Endothelial cell of umbilical vein (primary cell): ENCODE measurements at regions not wholly inside any gene's neighbourhood (a gene's known extent, or its start where the extent isn't known, plus 50 kb on each side); places are given as distances from the start of the nearest gene placed in this dataset.

Experiments
- BruUV-seq: library from RNA; stranded (reverse); fragments of 400-500 nt; replicated peaks from 2 replicates; lab custom pipeline; 2021; lab: Mats Ljungman, UMichigan
- CTCF ChIA-PET: fragments of 300-600, 350-600 bp; sonication (Branson Sonifier 250); formaldehyde crosslinking; loops from one replicate; lab custom pipeline; 2021; ENCODE audit warnings: antibody characterized with exemption, inconsistent platforms; lab: Charles Lee
- POLR2A ChIA-PET: fragments of 300-600, 350-600 bp; sonication (Branson Sonifier 250); formaldehyde crosslinking; loops from one replicate; lab custom pipeline; 2021; ENCODE audit warnings: antibody characterized with exemption, inconsistent platforms; lab: Charles Lee
- DNase-seq: peaks from one replicate; pipeline ENCODE4 v3.0.0-alpha.2; 2011; ENCODE audit warnings: low read depth, low spot score
- FAIRE-seq: peaks from 2 replicates; lab custom pipeline; 2011; peaks lifted over from hg19 to GRCh38; lab: Jason Lieb, UNC
- H2AFZ ChIP-seq: 2 replicates; pipeline ENCODE4 v1.6.0; 2012; ENCODE audit warnings: low read depth, low read length, control low read depth, inconsistent platforms
- H3K27ac ChIP-seq: 2 replicates; pipeline ENCODE4 v1.5.1; 2011; ENCODE audit warnings: low read depth, mild to moderate bottlenecking, control low read depth, low read length, moderate library complexity; ENCODE audit not compliant: insufficient read depth
- H3K27me3 ChIP-seq, 2 experiments: 2 replicates each; pipeline versions ENCODE4 v1.6.0 to v1.6.1; 2011; ENCODE audit warnings: low read length in 2 of 2, mixed read lengths in 1 of 2; ENCODE audit not compliant: control insufficient read depth in 2 of 2, insufficient read depth in 2 of 2
- H3K36me3 ChIP-seq, 2 experiments: 2 replicates in 1 of 2; 3 replicates in 1 of 2; pipeline ENCODE4 v1.5.1; 2011; ENCODE audit warnings: low read length in 2 of 2, mild to moderate bottlenecking in 1 of 2, moderate library complexity in 1 of 2; ENCODE audit not compliant: control insufficient read depth in 2 of 2, insufficient read depth in 2 of 2; ENCODE audit errors: extremely low read depth in 1 of 2
- H3K4me1 ChIP-seq: 3 replicates; pipeline ENCODE4 v1.5.1; 2011; ENCODE audit warnings: mild to moderate bottlenecking, low read length; ENCODE audit not compliant: control insufficient read depth, insufficient read depth; ENCODE audit errors: extremely low read depth
- H3K4me2 ChIP-seq: 2 replicates; pipeline ENCODE4 v1.6.1; 2011; ENCODE audit warnings: low read length, control low read depth, mixed read lengths; ENCODE audit not compliant: insufficient read depth
- H3K4me3 ChIP-seq, 3 experiments: fragments of 200-600 bp in 1 of 3; sonication (generic), shearing (Covaris generic) in 1 of 3; replicated peaks in 1 of 3; 2 replicates each; pipeline ENCODE4 v1.5.1; 2011 to 2016; ENCODE audit warnings: control low read depth in 3 of 3, low read length in 3 of 3, mild to moderate bottlenecking in 2 of 3, inconsistent platforms in 1 of 3, low read depth in 1 of 3, moderate library complexity in 1 of 3; ENCODE audit not compliant: insufficient read depth in 1 of 3
- H3K79me2 ChIP-seq: 2 replicates; pipeline ENCODE4 v1.6.0; 2012; ENCODE audit warnings: low read length, inconsistent platforms; ENCODE audit not compliant: control insufficient read depth, insufficient read depth
- H3K9ac ChIP-seq: replicated peaks from 2 replicates; pipeline ENCODE3; 2011; ENCODE audit warnings: low read length, control low read depth; ENCODE audit not compliant: insufficient read depth; ENCODE audit errors: extremely low read depth
- H3K9me1 ChIP-seq: replicated peaks from 3 replicates; pipeline ENCODE4 v1.6.0; 2011; ENCODE audit warnings: mild to moderate bottlenecking, low read length; ENCODE audit not compliant: control insufficient read depth, insufficient read depth; ENCODE audit errors: extremely low read depth
- H3K9me3 ChIP-seq: replicated peaks from 2 replicates; pipeline ENCODE4 v1.5.1; 2012; ENCODE audit warnings: low read length, inconsistent platforms; ENCODE audit not compliant: control insufficient read depth, insufficient read depth
- H4K20me1 ChIP-seq: replicated peaks from 2 replicates; pipeline ENCODE3; 2011; ENCODE audit warnings: mild to moderate bottlenecking, low read length; ENCODE audit not compliant: control insufficient read depth, insufficient read depth; ENCODE audit errors: extremely low read depth
- EZH2 ChIP-seq: IDR thresholded peaks from 2 replicates; pipeline ENCODE4 v1.6.1; 2012; ENCODE audit warnings: borderline replicate concordance, low read depth, mild to moderate bottlenecking, moderate library complexity, low read length, inconsistent platforms; ENCODE audit not compliant: severe bottlenecking
- FOS ChIP-seq: IDR thresholded peaks from 2 replicates; pipeline ENCODE4 v1.6.1; 2011; ENCODE audit warnings: mild to moderate bottlenecking, low read length, moderate library complexity, borderline replicate concordance; ENCODE audit not compliant: insufficient read depth
- GATA2 ChIP-seq: IDR thresholded peaks from 2 replicates; pipeline ENCODE4 v1.7.0; 2011; ENCODE audit warnings: low read depth, mild to moderate bottlenecking, moderate library complexity, mixed read lengths, low read length; ENCODE audit not compliant: insufficient read length, insufficient read depth
- JUN ChIP-seq: IDR thresholded peaks from 2 replicates; pipeline ENCODE4 v1.6.1; 2011; ENCODE audit warnings: borderline replicate concordance, low read depth; ENCODE audit not compliant: insufficient read length, insufficient read depth
- MYC ChIP-seq: IDR thresholded peaks from one replicate; pipeline ENCODE4 v1.6.1; 2011; ENCODE audit warnings: mild to moderate bottlenecking, low read depth, low read length
- POLR2A ChIP-seq: IDR thresholded peaks from 2 replicates; pipeline ENCODE4 v1.6.1; 2012; ENCODE audit warnings: low read depth, mild to moderate bottlenecking, control low read depth, low read length
- POLR2AphosphoS5 ChIP-seq: IDR thresholded peaks from 2 replicates; pipeline ENCODE4 v1.6.1; 2012; ENCODE audit warnings: low read depth, mild to moderate bottlenecking, control low read depth, low read length, moderate library complexity; ENCODE audit not compliant: insufficient read depth
- dilution Hi-C: fragments of 300-500 bp; cut with MboI; formaldehyde crosslinking; loops from one replicate; pipeline ENCODE4 v1.15.0; 2019; ENCODE audit warnings: low sequenced_read_pairs; ENCODE audit not compliant: extremely low pct_ligation_motif_present
- intact Hi-C: fragments of 100-400 bp; cut with micrococcal nuclease; formaldehyde crosslinking; loops from one replicate; pipeline ENCODE4 v1.10.0; 2022
- TF ChIP-seq, protein P1 (sequence below), 2 donors: IDR thresholded peaks; 1 replicate in 1 of 2; 2 replicates in 1 of 2; pipeline ENCODE4 v1.5.1; 2011; ENCODE audit warnings: low read length in 2 of 2, mild to moderate bottlenecking in 2 of 2, moderate library complexity in 2 of 2, control low read depth in 1 of 2, inconsistent platforms in 1 of 2, low read depth in 1 of 2; ENCODE audit not compliant: insufficient read depth in 1 of 2; ENCODE audit errors: extremely low read depth in 1 of 2
- TF ChIP-seq, protein P2 (sequence below): IDR thresholded peaks from 2 replicates; pipeline ENCODE4 v1.6.1; 2011; ENCODE audit not compliant: insufficient read depth, insufficient read length

- ChIA-PET POLR2A (no interaction called here), CTCF (no interaction called here)
- no peak for DNase-seq
- H3K9me3 ChIP-seq: no peaks in the 10 kb centered on the region
- dilution Hi-C loops: no loop called here
- intact Hi-C loops: no loop called here
- no peaks in the 10 kb centered on the region for H4K20me1 ChIP-seq
- TF ChIP-seq FOS (no peak), EZH2 (no peak), GATA2 (no peak), POLR2AphosphoS5 (no peak), POLR2A (no peak), JUN (no peak), MYC (no peak)
- TF ChIP-seq, protein P1, sequence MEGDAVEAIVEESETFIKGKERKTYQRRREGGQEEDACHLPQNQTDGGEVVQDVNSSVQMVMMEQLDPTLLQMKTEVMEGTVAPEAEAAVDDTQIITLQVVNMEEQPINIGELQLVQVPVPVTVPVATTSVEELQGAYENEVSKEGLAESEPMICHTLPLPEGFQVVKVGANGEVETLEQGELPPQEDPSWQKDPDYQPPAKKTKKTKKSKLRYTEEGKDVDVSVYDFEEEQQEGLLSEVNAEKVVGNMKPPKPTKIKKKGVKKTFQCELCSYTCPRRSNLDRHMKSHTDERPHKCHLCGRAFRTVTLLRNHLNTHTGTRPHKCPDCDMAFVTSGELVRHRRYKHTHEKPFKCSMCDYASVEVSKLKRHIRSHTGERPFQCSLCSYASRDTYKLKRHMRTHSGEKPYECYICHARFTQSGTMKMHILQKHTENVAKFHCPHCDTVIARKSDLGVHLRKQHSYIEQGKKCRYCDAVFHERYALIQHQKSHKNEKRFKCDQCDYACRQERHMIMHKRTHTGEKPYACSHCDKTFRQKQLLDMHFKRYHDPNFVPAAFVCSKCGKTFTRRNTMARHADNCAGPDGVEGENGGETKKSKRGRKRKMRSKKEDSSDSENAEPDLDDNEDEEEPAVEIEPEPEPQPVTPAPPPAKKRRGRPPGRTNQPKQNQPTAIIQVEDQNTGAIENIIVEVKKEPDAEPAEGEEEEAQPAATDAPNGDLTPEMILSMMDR (IDR thresholded peaks at IDR 0.05; ENCODE audit: extremely low read depth in 1 of 2, insufficient read depth in 1 of 2, low read depth in 1 of 2, low read length in 2 of 2): no peak
- TF ChIP-seq, protein P2, sequence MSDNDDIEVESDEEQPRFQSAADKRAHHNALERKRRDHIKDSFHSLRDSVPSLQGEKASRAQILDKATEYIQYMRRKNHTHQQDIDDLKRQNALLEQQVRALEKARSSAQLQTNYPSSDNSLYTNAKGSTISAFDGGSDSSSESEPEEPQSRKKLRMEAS: no peak
- no peaks in the 10 kb centered on the region for H3K36me3 ChIP-seq
- no peak overlapping the region for H3K27ac ChIP-seq
- BruUV-seq: no TSS peak
- H3K9me1 ChIP-seq: no peaks in the 10 kb centered on the region
- no peaks in the 10 kb centered on the region for H3K4me1 ChIP-seq
- no peak overlapping the region for H3K4me3 ChIP-seq
- no peak overlapping the region for H2AFZ ChIP-seq
- no peak overlapping the region for H3K9ac ChIP-seq
- no peak overlapping the region for H3K4me2 ChIP-seq
- no peak for FAIRE-seq
- no peaks in the 10 kb centered on the region for H3K79me2 ChIP-seq
- no peaks in the 10 kb centered on the region for H3K27me3 ChIP-seq
Measured at GRCh38 chr7:119320316-119320715, 952.7 kb upstream of the KCND2 start.
